NCI-H1417 (cell line): ENCODE measurements at regions not wholly inside any gene's neighbourhood (a gene's known extent, or its start where the extent isn't known, plus 50 kb on each side); places are given as distances from the start of the nearest gene placed in this dataset.
A peak's percentile ranks its signal among the peaks of the same experiment; 100 is the strongest.

Source experiments
- DNase-seq, 3 experiments: peaks; one replicate each; lab custom pipeline; 2025; lab: John Stamatoyannopoulos, UW

GRCh38 chr7:121810831-121811672, 61.9 kb upstream of the PTPRZ1 start:
- DNase-seq, result no peak

GRCh38 chr7:121807078-121807477, 65.9 kb upstream of the PTPRZ1 start:
- no peak for DNase-seq

- DNase-seq, result peak in 2 of 3 experiments; percentile 14 to 54
Observed at GRCh38 chr7:121803039-121803438, 69.9 kb upstream of the PTPRZ1 start.

GRCh38 chr7:121800916-121801675, 71.9 kb upstream of the PTPRZ1 start:
- DNase-seq, result no peak

- DNase-seq, result no peak
Observed at GRCh38 chr7:121798896-121799295, 74.1 kb upstream of the PTPRZ1 start.

GRCh38 chr7:121798453-121798840, 74.5 kb upstream of the PTPRZ1 start:
- no peak for DNase-seq

GRCh38 chr7:121797657-121798452, 75.1 kb upstream of the PTPRZ1 start:
- peak in 1 of 3 experiments; percentile 32 for DNase-seq

- DNase-seq, result no peak
Observed at GRCh38 chr7:121796936-121797656, 75.9 kb upstream of the PTPRZ1 start.

- no peak for DNase-seq
Observed at GRCh38 chr7:121796381-121796780, 76.6 kb upstream of the PTPRZ1 start.

- no peak for DNase-seq
Observed at GRCh38 chr7:121795736-121796135, 77.2 kb upstream of the PTPRZ1 start.

- DNase-seq, result no peak
Observed at GRCh38 chr7:121793716-121794115, 79.2 kb upstream of the PTPRZ1 start.

- no peak for DNase-seq
Observed at GRCh38 chr7:121777672-121778071, 95.3 kb upstream of the PTPRZ1 start.

GRCh38 chr7:121774563-121774962, 98.4 kb upstream of the PTPRZ1 start:
- DNase-seq, result no peak

GRCh38 chr7:121766676-121767075, 106.3 kb upstream of the PTPRZ1 start:
- no peak for DNase-seq

- DNase-seq, result no peak
Observed at GRCh38 chr7:121761399-121761798, 111.6 kb upstream of the PTPRZ1 start.

GRCh38 chr7:121755818-121756552, 117.0 kb upstream of the PTPRZ1 start:
- DNase-seq, result peak; percentile 58 to 89 (median 62)

- peak in 1 of 3 experiments; percentile 55 for DNase-seq
Observed at GRCh38 chr7:121755286-121755685, 117.7 kb upstream of the PTPRZ1 start.

- peak; percentile 16 to 92 (median 76) for DNase-seq
Observed at GRCh38 chr7:121753944-121754343, 119.0 kb upstream of the PTPRZ1 start.

GRCh38 chr7:121752706-121753105, 120.3 kb upstream of the PTPRZ1 start:
- peak in 2 of 3 experiments; percentile 16 to 32 for DNase-seq

- no peak for DNase-seq
Observed at GRCh38 chr7:121748546-121748945, 124.4 kb upstream of the PTPRZ1 start.

GRCh38 chr7:121745856-121746255, 127.1 kb upstream of the PTPRZ1 start:
- no peak for DNase-seq
